ENCODE measurements at regions not wholly inside any gene's neighbourhood (a gene's known extent, or its start where the extent isn't known, plus 50 kb on each side); places are given as distances from the start of the nearest gene placed in this dataset.
A peak's percentile ranks its signal among the peaks of the same experiment; 100 is the strongest.

GRCh38 chr11:109106151-109106906 lies 315.7 kb upstream of the C11orf87 start (continued):
- TF ChIP-seq SP4 (IDR thresholded peaks at IDR 0.05; ENCODE audit: low read length) (no peak), MAX (IDR thresholded peaks at IDR 0.05) (no peak; the same call in 1 of the 2 replicates), ATF3 (IDR thresholded peaks at IDR 0.05; ENCODE audit: insufficient read depth, low read depth, low read length) (no peak), EZH2 (IDR thresholded peaks at IDR 0.05; ENCODE audit: low read depth, low read length, severe bottlenecking) (no peak)
- TF ChIP-seq, protein P1, sequence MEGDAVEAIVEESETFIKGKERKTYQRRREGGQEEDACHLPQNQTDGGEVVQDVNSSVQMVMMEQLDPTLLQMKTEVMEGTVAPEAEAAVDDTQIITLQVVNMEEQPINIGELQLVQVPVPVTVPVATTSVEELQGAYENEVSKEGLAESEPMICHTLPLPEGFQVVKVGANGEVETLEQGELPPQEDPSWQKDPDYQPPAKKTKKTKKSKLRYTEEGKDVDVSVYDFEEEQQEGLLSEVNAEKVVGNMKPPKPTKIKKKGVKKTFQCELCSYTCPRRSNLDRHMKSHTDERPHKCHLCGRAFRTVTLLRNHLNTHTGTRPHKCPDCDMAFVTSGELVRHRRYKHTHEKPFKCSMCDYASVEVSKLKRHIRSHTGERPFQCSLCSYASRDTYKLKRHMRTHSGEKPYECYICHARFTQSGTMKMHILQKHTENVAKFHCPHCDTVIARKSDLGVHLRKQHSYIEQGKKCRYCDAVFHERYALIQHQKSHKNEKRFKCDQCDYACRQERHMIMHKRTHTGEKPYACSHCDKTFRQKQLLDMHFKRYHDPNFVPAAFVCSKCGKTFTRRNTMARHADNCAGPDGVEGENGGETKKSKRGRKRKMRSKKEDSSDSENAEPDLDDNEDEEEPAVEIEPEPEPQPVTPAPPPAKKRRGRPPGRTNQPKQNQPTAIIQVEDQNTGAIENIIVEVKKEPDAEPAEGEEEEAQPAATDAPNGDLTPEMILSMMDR (IDR thresholded peaks at IDR 0.05; ENCODE audit: control extremely low read depth in 1 of 3, insufficient read depth in 1 of 3, low read depth in 1 of 3, low read length in 3 of 3), result peak in 2 of 3 experiments; percentile 5 to 12; a peak in 1 of 4 replicates
- TF ChIP-seq, protein P2, sequence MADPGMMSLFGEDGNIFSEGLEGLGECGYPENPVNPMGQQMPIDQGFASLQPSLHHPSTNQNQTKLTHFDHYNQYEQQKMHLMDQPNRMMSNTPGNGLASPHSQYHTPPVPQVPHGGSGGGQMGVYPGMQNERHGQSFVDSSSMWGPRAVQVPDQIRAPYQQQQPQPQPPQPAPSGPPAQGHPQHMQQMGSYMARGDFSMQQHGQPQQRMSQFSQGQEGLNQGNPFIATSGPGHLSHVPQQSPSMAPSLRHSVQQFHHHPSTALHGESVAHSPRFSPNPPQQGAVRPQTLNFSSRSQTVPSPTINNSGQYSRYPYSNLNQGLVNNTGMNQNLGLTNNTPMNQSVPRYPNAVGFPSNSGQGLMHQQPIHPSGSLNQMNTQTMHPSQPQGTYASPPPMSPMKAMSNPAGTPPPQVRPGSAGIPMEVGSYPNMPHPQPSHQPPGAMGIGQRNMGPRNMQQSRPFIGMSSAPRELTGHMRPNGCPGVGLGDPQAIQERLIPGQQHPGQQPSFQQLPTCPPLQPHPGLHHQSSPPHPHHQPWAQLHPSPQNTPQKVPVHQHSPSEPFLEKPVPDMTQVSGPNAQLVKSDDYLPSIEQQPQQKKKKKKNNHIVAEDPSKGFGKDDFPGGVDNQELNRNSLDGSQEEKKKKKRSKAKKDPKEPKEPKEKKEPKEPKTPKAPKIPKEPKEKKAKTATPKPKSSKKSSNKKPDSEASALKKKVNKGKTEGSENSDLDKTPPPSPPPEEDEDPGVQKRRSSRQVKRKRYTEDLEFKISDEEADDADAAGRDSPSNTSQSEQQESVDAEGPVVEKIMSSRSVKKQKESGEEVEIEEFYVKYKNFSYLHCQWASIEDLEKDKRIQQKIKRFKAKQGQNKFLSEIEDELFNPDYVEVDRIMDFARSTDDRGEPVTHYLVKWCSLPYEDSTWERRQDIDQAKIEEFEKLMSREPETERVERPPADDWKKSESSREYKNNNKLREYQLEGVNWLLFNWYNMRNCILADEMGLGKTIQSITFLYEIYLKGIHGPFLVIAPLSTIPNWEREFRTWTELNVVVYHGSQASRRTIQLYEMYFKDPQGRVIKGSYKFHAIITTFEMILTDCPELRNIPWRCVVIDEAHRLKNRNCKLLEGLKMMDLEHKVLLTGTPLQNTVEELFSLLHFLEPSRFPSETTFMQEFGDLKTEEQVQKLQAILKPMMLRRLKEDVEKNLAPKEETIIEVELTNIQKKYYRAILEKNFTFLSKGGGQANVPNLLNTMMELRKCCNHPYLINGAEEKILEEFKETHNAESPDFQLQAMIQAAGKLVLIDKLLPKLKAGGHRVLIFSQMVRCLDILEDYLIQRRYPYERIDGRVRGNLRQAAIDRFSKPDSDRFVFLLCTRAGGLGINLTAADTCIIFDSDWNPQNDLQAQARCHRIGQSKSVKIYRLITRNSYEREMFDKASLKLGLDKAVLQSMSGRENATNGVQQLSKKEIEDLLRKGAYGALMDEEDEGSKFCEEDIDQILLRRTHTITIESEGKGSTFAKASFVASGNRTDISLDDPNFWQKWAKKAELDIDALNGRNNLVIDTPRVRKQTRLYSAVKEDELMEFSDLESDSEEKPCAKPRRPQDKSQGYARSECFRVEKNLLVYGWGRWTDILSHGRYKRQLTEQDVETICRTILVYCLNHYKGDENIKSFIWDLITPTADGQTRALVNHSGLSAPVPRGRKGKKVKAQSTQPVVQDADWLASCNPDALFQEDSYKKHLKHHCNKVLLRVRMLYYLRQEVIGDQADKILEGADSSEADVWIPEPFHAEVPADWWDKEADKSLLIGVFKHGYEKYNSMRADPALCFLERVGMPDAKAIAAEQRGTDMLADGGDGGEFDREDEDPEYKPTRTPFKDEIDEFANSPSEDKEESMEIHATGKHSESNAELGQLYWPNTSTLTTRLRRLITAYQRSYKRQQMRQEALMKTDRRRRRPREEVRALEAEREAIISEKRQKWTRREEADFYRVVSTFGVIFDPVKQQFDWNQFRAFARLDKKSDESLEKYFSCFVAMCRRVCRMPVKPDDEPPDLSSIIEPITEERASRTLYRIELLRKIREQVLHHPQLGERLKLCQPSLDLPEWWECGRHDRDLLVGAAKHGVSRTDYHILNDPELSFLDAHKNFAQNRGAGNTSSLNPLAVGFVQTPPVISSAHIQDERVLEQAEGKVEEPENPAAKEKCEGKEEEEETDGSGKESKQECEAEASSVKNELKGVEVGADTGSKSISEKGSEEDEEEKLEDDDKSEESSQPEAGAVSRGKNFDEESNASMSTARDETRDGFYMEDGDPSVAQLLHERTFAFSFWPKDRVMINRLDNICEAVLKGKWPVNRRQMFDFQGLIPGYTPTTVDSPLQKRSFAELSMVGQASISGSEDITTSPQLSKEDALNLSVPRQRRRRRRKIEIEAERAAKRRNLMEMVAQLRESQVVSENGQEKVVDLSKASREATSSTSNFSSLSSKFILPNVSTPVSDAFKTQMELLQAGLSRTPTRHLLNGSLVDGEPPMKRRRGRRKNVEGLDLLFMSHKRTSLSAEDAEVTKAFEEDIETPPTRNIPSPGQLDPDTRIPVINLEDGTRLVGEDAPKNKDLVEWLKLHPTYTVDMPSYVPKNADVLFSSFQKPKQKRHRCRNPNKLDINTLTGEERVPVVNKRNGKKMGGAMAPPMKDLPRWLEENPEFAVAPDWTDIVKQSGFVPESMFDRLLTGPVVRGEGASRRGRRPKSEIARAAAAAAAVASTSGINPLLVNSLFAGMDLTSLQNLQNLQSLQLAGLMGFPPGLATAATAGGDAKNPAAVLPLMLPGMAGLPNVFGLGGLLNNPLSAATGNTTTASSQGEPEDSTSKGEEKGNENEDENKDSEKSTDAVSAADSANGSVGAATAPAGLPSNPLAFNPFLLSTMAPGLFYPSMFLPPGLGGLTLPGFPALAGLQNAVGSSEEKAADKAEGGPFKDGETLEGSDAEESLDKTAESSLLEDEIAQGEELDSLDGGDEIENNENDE (IDR thresholded peaks at IDR 0.05; ENCODE audit: insufficient replicate concordance, low read length), result no peak
